ENCODE measurements at regions not wholly inside any gene's neighbourhood (a gene's known extent, or its start where the extent isn't known, plus 50 kb on each side); places are given as distances from the start of the nearest gene placed in this dataset.
A peak's percentile ranks its signal among the peaks of the same experiment; 100 is the strongest.
"Not testable (repeated sequence)": the region's sequence is repeated elsewhere in the genome, so short reads cannot be mapped to it uniquely, and the experiment has no call there.

DNA sequence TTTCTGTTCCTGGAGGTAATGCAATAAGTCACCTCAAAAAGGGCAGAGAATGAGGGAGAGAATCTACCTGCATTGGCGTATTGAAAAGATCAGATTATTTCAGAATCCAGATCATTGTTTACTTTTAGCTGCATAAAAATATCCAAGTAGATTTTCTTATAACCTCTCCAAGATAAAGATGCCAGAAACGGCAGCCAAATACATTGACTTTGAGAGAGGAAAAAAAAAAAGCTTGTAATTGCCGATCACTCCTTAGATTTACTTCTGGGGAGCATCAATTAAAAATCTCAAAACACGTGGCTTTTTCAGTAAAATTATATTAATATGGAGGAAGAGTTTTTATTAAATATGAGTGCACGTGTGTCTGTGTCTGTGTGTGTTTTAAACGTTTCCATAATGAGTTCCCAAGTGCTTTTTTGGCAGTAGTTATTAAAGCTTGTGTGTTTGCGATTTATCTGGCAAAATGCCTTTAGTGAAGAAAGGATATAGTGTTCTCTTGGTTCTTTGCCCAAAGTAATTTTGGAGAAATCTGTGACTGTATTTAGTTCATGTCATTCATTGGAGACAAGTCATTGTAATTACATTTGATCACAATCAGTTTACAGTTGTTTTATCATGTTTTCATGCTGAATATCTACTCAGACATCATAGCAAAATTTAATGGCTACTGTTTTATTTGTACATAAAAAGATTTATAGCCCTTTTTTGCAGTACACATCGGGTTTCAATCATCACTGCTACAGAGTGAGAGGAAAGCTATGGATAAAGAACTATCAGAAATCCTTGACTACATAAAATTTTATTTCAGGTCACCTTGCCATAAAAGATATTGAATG is 176.1 kb downstream of the TM9SF2 start:
- intact Hi-C loops (cut with DNase I), result no loop called here
- Histone ChIP-seq H3K4me1 (no peaks in the 10 kb centered on the region), H3K36me3 (no peaks in the 10 kb centered on the region), H3K27ac (no peak overlapping the region), H3K9me3 (no peaks in the 10 kb centered on the region), H3K4me3 (no peak overlapping the region), H3K27me3 (no peaks in the 10 kb centered on the region)
- DNase-seq (peak in 2 of 4 donors; percentile 39 to 47), ATAC-seq (no peak)
- TF ChIP-seq, protein P1, sequence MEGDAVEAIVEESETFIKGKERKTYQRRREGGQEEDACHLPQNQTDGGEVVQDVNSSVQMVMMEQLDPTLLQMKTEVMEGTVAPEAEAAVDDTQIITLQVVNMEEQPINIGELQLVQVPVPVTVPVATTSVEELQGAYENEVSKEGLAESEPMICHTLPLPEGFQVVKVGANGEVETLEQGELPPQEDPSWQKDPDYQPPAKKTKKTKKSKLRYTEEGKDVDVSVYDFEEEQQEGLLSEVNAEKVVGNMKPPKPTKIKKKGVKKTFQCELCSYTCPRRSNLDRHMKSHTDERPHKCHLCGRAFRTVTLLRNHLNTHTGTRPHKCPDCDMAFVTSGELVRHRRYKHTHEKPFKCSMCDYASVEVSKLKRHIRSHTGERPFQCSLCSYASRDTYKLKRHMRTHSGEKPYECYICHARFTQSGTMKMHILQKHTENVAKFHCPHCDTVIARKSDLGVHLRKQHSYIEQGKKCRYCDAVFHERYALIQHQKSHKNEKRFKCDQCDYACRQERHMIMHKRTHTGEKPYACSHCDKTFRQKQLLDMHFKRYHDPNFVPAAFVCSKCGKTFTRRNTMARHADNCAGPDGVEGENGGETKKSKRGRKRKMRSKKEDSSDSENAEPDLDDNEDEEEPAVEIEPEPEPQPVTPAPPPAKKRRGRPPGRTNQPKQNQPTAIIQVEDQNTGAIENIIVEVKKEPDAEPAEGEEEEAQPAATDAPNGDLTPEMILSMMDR (IDR thresholded peaks at IDR 0.05), result no peak

DNA sequence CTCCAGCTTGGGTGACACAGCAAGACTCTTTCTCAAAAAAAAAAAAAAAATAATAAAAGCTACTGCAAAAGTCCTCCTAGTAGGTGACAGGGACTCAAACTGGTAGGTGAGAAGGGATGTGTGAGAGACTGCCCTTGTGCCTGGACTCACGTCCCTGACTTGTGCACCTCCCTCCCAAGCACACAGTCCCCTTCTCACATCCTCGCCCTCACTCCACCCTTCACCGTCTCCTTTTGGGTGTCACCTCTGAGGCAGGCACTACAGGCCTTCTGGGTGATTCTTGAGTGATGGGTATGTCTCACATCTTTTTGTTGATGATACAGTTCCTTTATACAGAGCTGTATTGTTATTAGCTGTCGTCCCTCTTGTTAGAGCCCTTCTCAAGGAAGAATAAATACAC is 170.5 kb downstream of the TM9SF2 start:
- DNase-seq, result no peak
- no peak overlapping the region for H3K4me3 ChIP-seq
- no peaks in the 10 kb centered on the region for H3K27me3 ChIP-seq
- no peak for ATAC-seq
- H3K36me3 ChIP-seq, result no peaks in the 10 kb centered on the region
- H3K27ac ChIP-seq, result no peak overlapping the region
- TF ChIP-seq, protein P1 (IDR thresholded peaks at IDR 0.05), result no peak
- intact Hi-C loops (cut with DNase I), result no loop called here
- no peaks in the 10 kb centered on the region for H3K4me1 ChIP-seq
- no peaks in the 10 kb centered on the region for H3K9me3 ChIP-seq

DNA sequence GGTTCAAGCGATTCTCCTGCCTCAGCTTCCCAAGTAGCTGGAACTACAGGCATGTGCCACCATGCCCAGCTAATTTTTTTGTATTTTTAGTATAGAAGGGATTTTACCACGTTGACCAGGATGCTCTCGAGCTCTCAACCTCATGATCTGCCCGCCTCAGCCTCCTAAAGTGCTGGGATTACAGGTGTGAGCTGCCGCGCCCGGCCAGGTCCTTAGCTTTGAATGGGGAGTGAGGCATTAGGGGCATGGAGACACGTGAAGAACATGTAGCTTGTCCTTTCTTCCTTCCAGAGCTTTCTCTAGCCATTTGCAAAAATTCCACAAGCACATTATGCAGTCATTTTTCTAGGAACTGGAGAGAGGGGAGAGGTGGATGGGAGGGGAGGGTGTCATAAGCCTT is 167.8 kb downstream of the TM9SF2 start:
- H3K9me3 ChIP-seq; H3K27ac ChIP-seq; H3K36me3 ChIP-seq; H3K4me1 ChIP-seq; H3K27me3 ChIP-seq; ATAC-seq; H3K4me3 ChIP-seq; intact Hi-C loops (cut with DNase I): not testable (repeated sequence)
- peak in 1 of 4 donors; percentile 53 for DNase-seq

DNA sequence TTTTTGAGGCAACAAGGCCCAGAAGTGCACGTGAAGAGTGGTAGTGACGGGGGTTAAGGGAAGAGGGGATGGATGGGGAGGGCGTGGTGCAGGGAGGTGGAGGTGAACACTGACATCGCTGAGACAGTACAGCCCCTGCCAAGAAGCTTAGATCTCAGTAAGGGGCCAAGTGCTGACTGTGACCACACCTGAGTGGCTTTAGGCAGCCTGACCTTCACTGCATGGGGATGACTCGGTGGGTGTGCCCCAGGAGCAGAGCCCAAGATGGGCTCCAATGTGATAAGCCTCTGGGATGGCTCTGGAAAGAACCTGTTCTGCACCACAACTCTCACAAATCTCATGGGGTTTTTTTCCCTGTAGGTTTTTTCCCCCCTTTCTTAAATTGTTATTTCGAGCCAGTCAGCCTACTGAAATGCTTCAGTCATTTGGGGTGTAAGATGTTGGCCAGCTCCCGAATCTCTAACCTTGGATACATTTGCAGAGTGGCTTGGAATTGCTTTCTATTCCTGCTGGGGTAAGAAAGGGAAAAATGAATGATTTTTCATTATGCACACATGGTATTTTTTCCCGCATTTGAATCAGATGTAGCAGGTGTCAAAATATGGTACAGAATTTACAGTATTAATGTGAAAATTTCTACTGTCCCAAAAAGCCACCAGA is 165.0 kb downstream of the TM9SF2 start:
- Histone ChIP-seq H3K9me3 (no peaks in the 10 kb centered on the region), H3K27me3 (peaks cover 0 to 14% of the 10 kb centered on the region in 2 donors), H3K4me3 (no peak overlapping the region), H3K27ac (no peak overlapping the region), H3K4me1 (no peaks in the 10 kb centered on the region), H3K36me3 (no peaks in the 10 kb centered on the region)
- DNase-seq (peak in 1 of 4 donors; percentile 14), ATAC-seq (no peak)
- TF ChIP-seq, protein P1 (IDR thresholded peaks at IDR 0.05), result no peak
- intact Hi-C loops (cut with DNase I), result no loop called here

DNA sequence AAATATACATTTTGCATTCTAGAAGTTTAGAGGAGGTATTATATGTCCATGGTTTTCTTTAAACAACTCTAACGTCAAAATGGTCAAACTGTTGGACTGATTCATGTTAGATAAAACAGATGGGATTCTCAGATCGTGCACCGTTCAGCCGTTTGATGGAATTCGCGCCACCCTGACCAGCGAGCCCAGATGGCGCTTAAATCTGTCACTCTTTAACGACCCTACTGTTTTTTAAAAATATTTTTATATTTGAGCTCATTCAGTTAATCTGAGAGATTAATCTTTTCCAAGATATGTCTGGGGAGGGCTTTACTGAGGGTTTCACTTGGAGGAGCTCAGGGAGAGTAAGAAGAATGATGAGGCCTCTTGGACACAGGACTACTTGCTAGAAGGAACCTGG is 164.4 kb downstream of the TM9SF2 start:
- DNase-seq (no peak), ATAC-seq (no peak)
- TF ChIP-seq, protein P1 (IDR thresholded peaks at IDR 0.05), result no peak
- H3K4me1 ChIP-seq, result no peaks in the 10 kb centered on the region
- H3K27me3 ChIP-seq, result peaks cover 0 to 14% of the 10 kb centered on the region in 2 donors
- no peak overlapping the region for H3K4me3 ChIP-seq
- H3K36me3 ChIP-seq, result no peaks in the 10 kb centered on the region
- H3K27ac ChIP-seq, result no peak overlapping the region
- intact Hi-C loops (cut with DNase I), result no loop called here
- no peaks in the 10 kb centered on the region for H3K9me3 ChIP-seq

Measured in left lung (tissue), 4 donors.